Natural killer cell treated with Interleukin-12 subunit alpha and Interleukin-12 subunit beta and Interleukin-15 and Interleukin-18, amount 100 ng/mL, for 72 hours (primary cell): ENCODE measurements at regions not wholly inside any gene's neighbourhood (a gene's known extent, or its start where the extent isn't known, plus 50 kb on each side); places are given as distances from the start of the nearest gene placed in this dataset.

Source experiments
- ATAC-seq, 2 donors: fragments of 150-1000 bp; cut with Tn5 transposase in 1 of 2; sonication (Bioruptor Pico), chemical (Tn5 transposase) in 1 of 2; 2 replicates each; pipeline ENCODE4 v1.10.0; 2021
- DNase-seq: peaks from one replicate; pipeline ENCODE4 v3.0.0; 2022; ENCODE audit warnings: low spot score
- H3K27ac Mint-ChIP-seq, 2 donors: 1 replicate in 1 of 2; 2 replicates in 1 of 2; pipeline ENCODE4 v1.8.0; 2022; ENCODE audit warnings: mixed read lengths in 2 of 2, mild to moderate bottlenecking in 1 of 2, moderate library complexity in 1 of 2
- H3K27me3 Mint-ChIP-seq, 2 donors: 1 replicate in 1 of 2; 2 replicates in 1 of 2; pipeline ENCODE4 v1.8.0; 2022; ENCODE audit warnings: mixed read lengths in 2 of 2
- H3K36me3 Mint-ChIP-seq: one replicate; pipeline ENCODE4 v1.8.0; 2022; ENCODE audit warnings: mixed read lengths
- H3K4me1 Mint-ChIP-seq, 2 donors: 1 replicate in 1 of 2; 2 replicates in 1 of 2; pipeline ENCODE4 v1.8.0; 2022; ENCODE audit warnings: low read depth in 2 of 2, mixed read lengths in 2 of 2, mild to moderate bottlenecking in 1 of 2
- H3K4me3 Mint-ChIP-seq: one replicate; pipeline ENCODE4 v1.8.0; 2022; ENCODE audit warnings: mixed read lengths
- H3K9me3 Mint-ChIP-seq: 2 replicates; pipeline ENCODE4 v1.8.0; 2022; ENCODE audit warnings: mixed read lengths

DNA sequence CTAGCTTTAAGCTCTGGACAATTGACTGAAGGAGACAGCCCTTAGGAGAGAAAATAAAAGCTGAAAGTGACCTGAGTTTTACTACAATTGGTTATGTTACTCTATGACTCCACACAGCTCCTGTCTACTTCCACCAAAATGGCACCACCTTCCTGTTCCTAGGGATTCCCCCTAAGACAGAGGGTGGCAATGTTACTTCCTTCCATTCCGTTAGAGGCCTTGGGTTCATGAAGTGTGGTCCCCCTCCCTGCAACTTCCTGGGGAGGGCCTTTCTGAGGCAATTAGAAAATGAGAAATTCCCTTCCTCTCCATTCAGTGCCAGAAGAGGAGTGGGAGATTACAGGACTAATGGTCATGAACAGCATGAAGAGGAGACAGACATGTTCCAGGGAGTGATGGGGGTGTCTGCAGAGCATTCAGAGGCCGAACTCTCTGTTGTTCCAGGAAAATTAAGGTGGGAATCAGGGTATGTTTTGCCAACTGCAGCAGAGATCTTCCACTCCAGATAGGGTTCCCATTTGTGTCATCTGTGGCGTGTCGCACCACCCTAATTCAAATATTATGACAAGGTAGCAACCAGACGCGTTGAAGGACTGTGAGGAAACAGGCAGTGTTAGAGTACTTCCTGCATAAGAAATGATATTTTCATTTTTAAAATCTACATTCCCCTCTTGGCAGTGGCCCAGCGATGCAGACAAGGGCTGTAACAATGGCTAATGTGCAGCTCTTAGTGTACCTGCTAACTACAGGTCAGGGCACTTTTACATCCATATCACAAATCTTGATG lies 53.1 kb upstream of the TRIM67 start:
- H3K4me3 Mint-ChIP-seq, result no peak overlapping the region
- H3K36me3 Mint-ChIP-seq, result peaks cover 4% of the 10 kb centered on the region
- peaks cover 0 to 6% of the 10 kb centered on the region in 2 donors for H3K4me1 Mint-ChIP-seq
- ATAC-seq (peak in 1 of 2 donors; percentile 52), DNase-seq (no peak)
- no peak overlapping the region for H3K27ac Mint-ChIP-seq
- peaks cover 33 to 38% of the 10 kb centered on the region in 2 donors for H3K27me3 Mint-ChIP-seq
- H3K9me3 Mint-ChIP-seq, result no peaks in the 10 kb centered on the region

DNA sequence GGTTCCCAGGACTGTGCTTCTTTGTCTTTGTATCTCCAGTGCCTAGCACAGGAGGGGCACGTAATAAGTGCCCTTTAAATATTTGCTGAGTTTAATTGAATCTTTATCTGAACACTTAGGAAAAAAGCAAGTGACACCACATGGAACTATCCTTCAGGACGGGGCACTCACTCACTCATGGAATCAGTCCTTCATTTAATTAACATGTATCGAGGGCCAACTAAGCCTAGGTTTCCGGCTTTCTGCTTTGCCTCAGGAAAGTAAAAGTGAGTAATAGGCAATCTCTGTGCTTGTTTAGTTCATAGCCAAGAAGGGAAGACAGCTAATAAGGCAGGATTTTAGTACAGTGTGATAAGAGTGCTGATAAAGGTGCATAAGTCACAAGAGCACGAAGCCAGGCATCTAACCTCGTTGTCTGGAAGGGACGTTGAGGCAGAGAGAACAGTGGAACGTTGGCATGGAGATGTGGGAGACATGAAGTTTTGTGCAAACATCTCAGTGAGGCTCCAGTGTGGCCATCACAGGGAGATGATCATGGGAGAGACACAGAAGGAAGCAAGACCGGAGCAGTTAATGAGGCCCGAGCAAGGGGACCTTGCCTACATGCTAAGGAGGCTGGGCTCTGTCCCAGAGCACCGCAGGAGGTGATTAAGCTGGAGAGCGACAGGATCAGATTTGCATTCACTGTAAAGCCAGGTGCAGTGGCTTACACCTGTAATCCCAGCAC lies 54.1 kb upstream of the TRIM67 start:
- DNase-seq, result no peak
- ATAC-seq, result no peak
- Mint-ChIP-seq H3K4me1 (peaks cover 0 to 6% of the 10 kb centered on the region in 2 donors), H3K27ac (no peak overlapping the region), H3K36me3 (peaks cover 4% of the 10 kb centered on the region), H3K27me3 (peaks cover 35 to 38% of the 10 kb centered on the region in 2 donors), H3K4me3 (no peak overlapping the region), H3K9me3 (no peaks in the 10 kb centered on the region)

DNA sequence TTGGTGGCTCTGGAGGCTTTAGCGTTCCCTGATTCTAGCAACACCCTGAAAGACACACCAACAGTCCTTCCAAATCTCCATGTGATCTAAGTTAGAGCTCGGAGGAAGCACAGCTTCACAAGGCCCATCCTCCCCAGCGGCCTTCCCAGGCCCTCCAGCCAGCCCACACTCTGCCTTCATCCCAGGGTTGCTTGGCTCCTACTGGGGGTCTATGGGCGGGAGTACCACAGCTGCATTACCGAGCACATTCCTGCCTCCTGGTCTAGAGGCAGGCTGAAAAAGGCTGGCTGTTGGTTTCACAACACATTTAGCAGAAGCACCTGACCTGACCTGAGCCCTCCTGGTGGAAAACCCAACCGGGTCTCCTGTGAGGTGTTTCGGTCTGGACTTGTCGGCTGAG lies 54.7 kb upstream of the TRIM67 start:
- Mint-ChIP-seq H3K27ac (no peak overlapping the region), H3K4me1 (peaks cover 0 to 6% of the 10 kb centered on the region in 2 donors), H3K9me3 (no peaks in the 10 kb centered on the region), H3K4me3 (no peak overlapping the region), H3K27me3 (peaks cover 33 to 38% of the 10 kb centered on the region in 2 donors), H3K36me3 (peaks cover 4% of the 10 kb centered on the region)
- ATAC-seq (no peak), DNase-seq (no peak)

DNA sequence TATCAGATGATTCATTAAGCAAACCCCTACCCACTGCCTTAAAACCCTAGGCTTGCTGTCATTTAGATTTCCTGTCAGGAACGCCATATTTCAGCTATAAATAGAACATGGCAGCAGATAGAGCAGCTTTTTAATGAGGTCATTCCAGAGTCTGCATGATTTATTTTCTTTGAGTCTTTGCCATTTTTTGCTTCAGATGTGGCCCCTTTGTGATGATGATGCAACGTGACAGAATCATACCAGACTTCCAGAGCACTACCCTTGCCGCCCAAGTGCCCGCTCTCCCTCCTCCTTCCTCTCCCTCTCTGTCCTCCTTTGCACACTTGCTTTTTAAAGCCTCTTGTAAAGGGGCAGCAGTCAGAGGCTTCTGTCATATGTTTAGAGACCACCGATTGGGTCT lies 55.5 kb upstream of the TRIM67 start:
- no peak overlapping the region for H3K27ac Mint-ChIP-seq
- H3K36me3 Mint-ChIP-seq, result no peaks in the 10 kb centered on the region
- H3K4me1 Mint-ChIP-seq, result peaks cover 0 to 6% of the 10 kb centered on the region in 2 donors

DNA sequence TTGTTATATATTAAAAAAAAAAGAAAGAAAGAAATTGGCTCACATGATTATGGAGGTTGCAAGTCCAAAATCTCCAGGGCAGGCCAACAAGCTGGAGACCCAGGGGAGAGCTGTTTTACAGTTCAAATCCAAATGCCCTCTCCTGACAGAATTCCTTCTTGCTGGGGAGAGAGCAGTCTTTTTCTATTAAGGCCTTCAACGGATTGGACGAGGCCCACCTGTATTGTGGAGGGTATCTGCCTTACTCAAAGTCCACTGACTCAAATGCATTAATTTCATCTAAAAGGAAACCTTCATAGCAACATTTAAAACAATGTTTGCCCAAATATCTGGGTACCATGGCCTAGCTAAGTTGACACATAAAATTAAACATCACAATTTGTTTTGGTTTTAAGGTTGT lies 56.9 kb upstream of the TRIM67 start:
- ATAC-seq (no peak), DNase-seq (no peak)

More for the DNA sequence above, 55.5 kb upstream of the TRIM67 start:
- Mint-ChIP-seq H3K27me3 (peaks cover 30 to 36% of the 10 kb centered on the region in 2 donors), H3K4me3 (no peak overlapping the region), H3K9me3 (no peaks in the 10 kb centered on the region)
- DNase-seq (no peak), ATAC-seq (no peak)

DNA sequence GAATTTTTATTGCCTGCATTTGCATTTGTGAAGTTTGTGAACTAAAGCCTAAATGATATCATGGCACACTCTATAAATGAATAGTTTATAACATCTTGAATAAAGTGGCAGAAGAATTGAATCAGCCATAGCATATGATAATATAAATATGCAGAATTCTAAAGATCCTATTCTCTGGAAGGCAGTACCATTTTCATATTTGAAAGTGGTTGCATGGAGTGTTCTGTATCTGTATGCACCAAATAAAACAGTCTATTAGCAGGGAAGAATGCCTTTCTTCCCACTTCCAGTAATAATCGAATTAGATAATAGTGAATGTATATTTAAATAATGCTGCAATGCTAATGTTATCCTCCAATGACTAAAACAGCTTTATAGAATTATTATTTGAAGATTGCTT lies 57.9 kb upstream of the TRIM67 start:
- no peak overlapping the region for H3K27ac Mint-ChIP-seq
- H3K27me3 Mint-ChIP-seq, result peaks cover 31 to 57% of the 10 kb centered on the region in 2 donors
- H3K36me3 Mint-ChIP-seq, result no peaks in the 10 kb centered on the region
- DNase-seq (no peak), ATAC-seq (no peak)
- peaks cover 0 to 6% of the 10 kb centered on the region in 2 donors for H3K4me1 Mint-ChIP-seq
- no peak overlapping the region for H3K4me3 Mint-ChIP-seq
- no peaks in the 10 kb centered on the region for H3K9me3 Mint-ChIP-seq

More for the DNA sequence above, 56.9 kb upstream of the TRIM67 start:
- Mint-ChIP-seq H3K9me3 (no peaks in the 10 kb centered on the region), H3K4me3 (no peak overlapping the region), H3K4me1 (peaks cover 0 to 6% of the 10 kb centered on the region in 2 donors), H3K27ac (no peak overlapping the region), H3K36me3 (no peaks in the 10 kb centered on the region), H3K27me3 (peaks cover 28 to 51% of the 10 kb centered on the region in 2 donors)

DNA sequence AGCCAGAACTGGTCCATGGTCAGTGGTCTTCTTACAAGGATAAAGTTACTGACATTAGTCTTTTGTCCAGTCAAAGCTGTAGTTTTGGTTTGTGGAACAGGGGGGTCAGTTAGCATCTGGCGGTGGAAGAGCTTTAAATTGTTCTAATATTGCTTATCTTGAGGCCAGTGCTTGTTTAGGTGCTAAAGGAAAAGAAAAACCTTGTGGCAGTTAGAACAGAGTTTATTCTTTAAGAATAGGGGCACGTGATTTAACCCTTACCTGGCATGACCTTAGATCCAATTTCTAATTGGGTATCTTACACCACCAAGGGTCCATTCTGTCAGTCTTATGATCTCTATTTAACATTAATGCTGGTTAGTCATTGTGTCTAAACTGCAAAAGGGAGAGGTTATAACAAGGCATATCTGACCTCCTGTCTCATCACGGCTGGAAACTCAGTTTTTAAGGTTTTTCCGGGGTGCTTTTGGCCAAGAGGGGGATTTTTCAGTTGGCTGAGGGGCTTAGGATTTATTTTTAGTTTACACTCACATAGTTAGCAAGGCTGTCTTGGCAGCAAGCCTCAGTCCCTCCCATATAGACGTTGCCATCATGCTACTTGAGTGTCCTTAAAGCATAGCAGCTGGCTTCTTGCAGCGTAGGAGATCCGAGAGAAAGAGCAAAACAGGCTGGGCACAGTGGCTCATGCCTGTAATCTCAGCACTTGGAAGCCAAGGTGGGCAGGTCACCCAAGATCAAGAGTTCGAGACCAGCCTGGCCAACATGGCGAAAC lies 60.1 kb upstream of the FAM89A start:
- no peak for DNase-seq
- H3K9me3 Mint-ChIP-seq, result no peaks in the 10 kb centered on the region
- no peaks in the 10 kb centered on the region for H3K36me3 Mint-ChIP-seq
- ATAC-seq, result no peak
- H3K4me1 Mint-ChIP-seq, result no peaks in the 10 kb centered on the region
- H3K4me3 Mint-ChIP-seq, result no peak overlapping the region
- H3K27ac Mint-ChIP-seq, result no peak overlapping the region
- H3K27me3 Mint-ChIP-seq, result peaks cover 21 to 56% of the 10 kb centered on the region in 2 donors

DNA sequence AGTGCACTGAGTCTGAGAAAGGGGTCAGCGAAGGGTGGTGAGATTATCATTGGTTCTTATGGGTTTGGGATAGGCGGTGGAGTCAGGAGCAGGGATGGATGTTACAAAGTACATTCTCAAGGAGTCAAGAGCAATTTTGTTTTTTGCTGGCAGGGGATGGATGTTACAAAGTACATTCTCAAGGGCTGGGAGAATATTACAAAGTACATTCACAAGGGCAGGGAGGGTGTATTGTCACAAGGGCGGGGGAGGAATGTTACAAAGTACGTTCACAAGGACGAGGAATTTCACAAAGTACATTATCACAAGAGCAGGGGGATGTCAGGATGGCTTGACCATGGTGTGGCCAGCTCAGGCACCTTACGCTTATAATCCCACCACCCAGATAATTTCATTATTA lies 59.3 kb upstream of the FAM89A start:
- H3K4me3 Mint-ChIP-seq, result no peak overlapping the region
- no peaks in the 10 kb centered on the region for H3K4me1 Mint-ChIP-seq
- DNase-seq (no peak), ATAC-seq (no peak)
- no peaks in the 10 kb centered on the region for H3K9me3 Mint-ChIP-seq
- H3K27ac Mint-ChIP-seq, result no peak overlapping the region
- H3K27me3 Mint-ChIP-seq, result peaks cover 24 to 61% of the 10 kb centered on the region in 2 donors
- no peaks in the 10 kb centered on the region for H3K36me3 Mint-ChIP-seq

DNA sequence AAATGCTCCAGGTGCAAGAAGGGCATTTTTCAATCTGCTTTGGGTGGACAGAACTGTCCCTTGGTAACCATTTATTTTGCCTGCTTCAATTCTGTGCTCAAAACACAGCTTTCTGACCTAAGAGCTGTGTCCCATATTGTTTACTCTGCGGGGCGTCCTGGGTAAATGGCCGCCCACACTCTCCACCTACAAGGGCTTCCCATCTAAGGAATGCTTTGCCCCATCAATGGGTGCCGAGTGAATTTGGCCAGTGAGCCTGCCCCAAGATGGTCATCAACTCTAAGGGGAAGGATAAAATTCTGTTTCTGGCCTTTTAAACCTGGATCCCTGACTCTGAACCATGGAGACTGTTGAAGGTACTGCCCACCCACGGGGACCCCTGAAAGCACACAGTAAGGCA lies 55.5 kb upstream of the FAM89A start:
- Mint-ChIP-seq H3K27me3 (peaks cover 30 to 52% of the 10 kb centered on the region in 2 donors), H3K9me3 (no peaks in the 10 kb centered on the region), H3K36me3 (no peaks in the 10 kb centered on the region), H3K4me1 (no peaks in the 10 kb centered on the region), H3K27ac (no peak overlapping the region), H3K4me3 (no peak overlapping the region)
- ATAC-seq, result no peak
- DNase-seq, result no peak

DNA sequence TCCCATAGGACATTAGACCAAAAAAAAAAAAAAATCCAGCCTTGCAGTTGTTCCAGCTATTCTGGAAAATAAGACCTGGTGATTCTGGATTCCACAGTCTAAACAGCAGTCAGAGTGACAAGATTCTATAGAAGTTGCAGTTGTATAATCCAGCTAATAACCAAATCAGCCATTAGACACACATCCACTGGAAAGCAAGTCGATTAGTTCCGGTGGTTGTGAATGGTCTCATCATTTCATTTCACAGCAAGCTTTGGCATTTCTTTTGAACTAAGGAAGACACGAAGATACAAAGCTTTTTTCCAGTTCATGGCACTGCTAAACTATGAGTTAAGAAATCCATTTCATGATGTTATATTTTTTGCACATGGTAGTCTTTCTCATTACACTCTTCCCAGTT lies 54.4 kb upstream of the FAM89A start:
- Mint-ChIP-seq H3K4me3 (no peak overlapping the region), H3K27ac (no peak overlapping the region), H3K36me3 (no peaks in the 10 kb centered on the region), H3K9me3 (no peaks in the 10 kb centered on the region), H3K4me1 (no peaks in the 10 kb centered on the region), H3K27me3 (peaks cover 27 to 44% of the 10 kb centered on the region in 2 donors)
- no peak for ATAC-seq
- DNase-seq, result no peak

DNA sequence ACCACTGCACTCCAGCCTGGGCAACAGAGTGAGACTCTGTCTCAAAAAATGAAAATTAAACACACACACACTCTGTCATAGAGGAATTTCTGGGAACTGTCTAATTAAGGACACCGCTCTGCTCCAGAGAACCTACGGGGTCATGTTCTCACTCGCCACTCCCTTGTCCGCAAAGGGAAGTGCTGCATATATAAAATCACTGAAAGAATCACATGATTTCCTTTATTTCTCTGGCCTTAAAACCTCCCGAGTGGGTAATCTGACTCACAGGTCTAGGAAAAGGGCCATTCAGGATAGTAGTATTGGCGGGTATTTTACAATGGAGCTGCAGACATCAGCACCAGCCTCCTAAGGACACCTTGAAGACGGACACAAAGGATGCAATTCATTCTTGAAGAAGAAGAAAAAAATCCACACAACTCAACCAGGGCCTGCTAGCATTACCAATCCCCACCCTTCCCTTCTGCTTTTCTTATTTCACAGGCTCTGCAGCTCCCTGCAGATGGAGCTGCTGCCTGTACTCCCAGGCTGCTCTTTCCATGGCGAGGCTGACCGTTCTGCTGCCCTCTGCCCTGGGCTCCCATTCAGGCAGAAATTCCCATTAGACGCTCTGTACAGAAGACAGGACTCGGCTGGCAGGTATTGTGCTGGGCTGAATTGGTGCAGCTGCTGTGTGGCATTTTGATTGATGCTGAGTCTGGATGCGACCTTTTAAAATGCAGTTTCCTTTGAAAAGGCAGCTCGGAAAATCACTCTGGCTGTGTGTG lies 53.3 kb upstream of the FAM89A start:
- H3K27me3 Mint-ChIP-seq, result peaks cover 20 to 33% of the 10 kb centered on the region in 2 donors
- no peak for ATAC-seq
- no peaks in the 10 kb centered on the region for H3K36me3 Mint-ChIP-seq
- no peaks in the 10 kb centered on the region for H3K4me1 Mint-ChIP-seq
- no peak for DNase-seq
- H3K9me3 Mint-ChIP-seq, result no peaks in the 10 kb centered on the region
- no peak overlapping the region for H3K4me3 Mint-ChIP-seq
- H3K27ac Mint-ChIP-seq, result no peak overlapping the region

DNA sequence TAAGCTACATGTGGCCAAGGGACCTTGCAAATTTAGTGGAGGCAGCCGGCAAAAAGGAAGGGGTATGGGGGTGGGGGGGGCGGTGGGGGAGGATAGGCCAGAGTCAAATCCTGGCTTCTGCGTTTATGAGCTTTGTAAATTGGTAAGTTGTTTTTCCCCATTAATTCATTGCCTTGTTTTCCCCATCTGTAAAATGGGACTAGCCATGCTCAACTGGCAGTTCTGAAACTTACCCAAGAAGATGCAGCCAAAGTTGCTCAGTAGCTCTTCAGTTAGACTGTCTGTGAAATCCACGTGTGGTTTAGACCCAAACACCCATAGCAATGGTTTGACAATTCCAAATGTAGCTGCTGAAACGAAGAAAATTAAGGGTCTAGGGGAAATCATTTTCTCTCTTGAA lies 52.3 kb upstream of the FAM89A start:
- Mint-ChIP-seq H3K4me1 (no peaks in the 10 kb centered on the region), H3K27me3 (peaks cover 19 to 36% of the 10 kb centered on the region in 2 donors), H3K4me3 (no peak overlapping the region), H3K9me3 (no peaks in the 10 kb centered on the region), H3K36me3 (no peaks in the 10 kb centered on the region), H3K27ac (no peak overlapping the region)
- ATAC-seq (no peak), DNase-seq (no peak)

DNA sequence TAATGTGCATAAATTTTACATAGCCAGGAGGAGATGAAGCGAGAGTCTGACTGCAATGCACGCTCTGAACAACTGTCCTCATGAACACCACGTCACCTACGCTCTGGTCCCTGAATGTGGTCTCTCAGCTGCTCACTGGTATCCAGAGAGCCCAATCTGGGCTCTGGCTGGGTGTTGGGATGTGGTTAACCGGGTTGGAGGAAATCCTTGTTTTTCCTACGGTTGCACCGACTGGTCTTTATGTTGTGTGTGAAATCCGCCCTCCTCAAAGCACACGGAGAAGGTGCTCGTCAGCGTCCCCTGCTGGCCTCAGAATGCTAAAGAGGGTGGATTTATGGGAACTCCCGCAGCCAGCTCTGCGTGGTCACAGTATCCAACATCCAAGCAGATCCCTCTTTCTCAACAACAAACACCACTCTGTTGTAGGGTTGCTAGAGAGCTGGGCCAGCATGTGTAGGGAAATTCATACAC lies 51.8 kb upstream of the FAM89A start:
- Mint-ChIP-seq H3K9me3 (no peaks in the 10 kb centered on the region), H3K27me3 (peaks cover 19 to 37% of the 10 kb centered on the region in 2 donors), H3K27ac (no peak overlapping the region), H3K4me3 (no peak overlapping the region), H3K4me1 (no peaks in the 10 kb centered on the region), H3K36me3 (no peaks in the 10 kb centered on the region)
- no peak for ATAC-seq
- DNase-seq, result no peak
